Suprapubic skin (tissue), 4 donors: ENCODE measurements at regions not wholly inside any gene's neighbourhood (a gene's known extent, or its start where the extent isn't known, plus 50 kb on each side); places are given as distances from the start of the nearest gene placed in this dataset.

Experiments used
- CTCF ChIP-seq, 2 donors: fragments of 200-600 bp in 1 of 2; fragments of 450-650 bp in 1 of 2; sonication (generic) in 1 of 2; IDR thresholded peaks; one replicate each; pipeline ENCODE4 v1.5.1; 2016 to 2019; ENCODE audit warnings: antibody characterized with exemption in 2 of 2, mild to moderate bottlenecking in 1 of 2, moderate library complexity in 1 of 2
- EP300 ChIP-seq: sonication (generic); formaldehyde crosslinking; IDR thresholded peaks from one replicate; pipeline ENCODE4 v1.6.1; 2017; ENCODE audit warnings: antibody characterized with exemption
- POLR2A ChIP-seq, 2 donors: fragments of 450-650 bp; IDR thresholded peaks; one replicate each; pipeline ENCODE4 v1.6.1; 2017; ENCODE audit warnings: antibody characterized with exemption in 2 of 2, mild to moderate bottlenecking in 2 of 2, moderate library complexity in 2 of 2
- POLR2AphosphoS5 ChIP-seq, 3 donors: sonication (generic); formaldehyde crosslinking; IDR thresholded peaks; one replicate each; pipeline ENCODE4 v1.6.1; 2017; ENCODE audit warnings: antibody characterized with exemption in 3 of 3

DNA sequence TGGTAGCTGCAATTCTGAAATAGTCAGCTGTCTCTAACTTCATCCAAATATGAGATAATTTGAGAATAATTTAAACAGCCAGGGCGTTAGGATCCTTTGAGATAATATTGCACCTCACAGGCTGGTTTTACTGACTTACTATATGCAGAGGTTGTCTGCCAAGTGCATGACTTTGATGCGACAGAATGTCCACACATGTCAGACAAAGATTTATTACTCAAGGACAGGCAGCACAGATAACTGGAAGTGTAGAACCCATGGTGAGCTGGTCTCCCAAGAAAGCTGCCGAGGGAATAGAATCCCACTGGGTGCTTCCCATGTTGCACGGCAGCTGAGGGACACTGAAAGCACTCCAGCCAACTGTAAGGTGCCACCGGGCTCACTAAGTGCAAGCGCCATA, 166.2 kb upstream of the GALNTL6 start:
- TF ChIP-seq POLR2AphosphoS5 (IDR thresholded peaks at IDR 0.05) (no peak), CTCF (IDR thresholded peaks at IDR 0.05) (no peak), POLR2A (IDR thresholded peaks at IDR 0.05) (no peak), EP300 (no peak)
